ENCODE measurements at regions not wholly inside any gene's neighbourhood (a gene's known extent, or its start where the extent isn't known, plus 50 kb on each side); places are given as distances from the start of the nearest gene placed in this dataset.
"Not testable (repeated sequence)": the region's sequence is repeated elsewhere in the genome, so short reads cannot be mapped to it uniquely, and the experiment has no call there.

DNA sequence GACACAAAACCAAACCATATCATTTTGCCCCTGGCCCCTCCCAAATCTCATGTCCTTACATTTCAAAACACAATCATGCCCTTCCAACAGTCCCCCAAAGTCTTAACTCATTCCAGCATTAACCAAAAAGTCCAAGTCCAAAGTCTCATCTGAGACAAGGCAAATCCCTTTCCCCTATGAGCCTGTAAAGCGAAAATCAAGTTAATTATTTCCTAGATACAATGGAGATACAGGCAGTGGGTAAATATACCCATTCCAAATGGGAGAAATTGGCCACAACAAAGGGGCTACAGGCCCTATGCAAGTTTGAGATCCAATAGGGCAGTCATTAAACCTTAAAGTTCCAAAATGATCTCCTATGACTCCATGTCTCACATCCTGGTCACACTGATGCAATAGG lies 709.9 kb upstream of the LUZP2 start:
- H3K27ac Mint-ChIP-seq; H3K36me3 Mint-ChIP-seq; DNase-seq (ENCODE audit: low spot score in 2 of 2); ATAC-seq: not testable (repeated sequence)
- H3K9me3 Mint-ChIP-seq: peaks cover 17 to 20% of the 10 kb centered on the region in 2 donors

DNA sequence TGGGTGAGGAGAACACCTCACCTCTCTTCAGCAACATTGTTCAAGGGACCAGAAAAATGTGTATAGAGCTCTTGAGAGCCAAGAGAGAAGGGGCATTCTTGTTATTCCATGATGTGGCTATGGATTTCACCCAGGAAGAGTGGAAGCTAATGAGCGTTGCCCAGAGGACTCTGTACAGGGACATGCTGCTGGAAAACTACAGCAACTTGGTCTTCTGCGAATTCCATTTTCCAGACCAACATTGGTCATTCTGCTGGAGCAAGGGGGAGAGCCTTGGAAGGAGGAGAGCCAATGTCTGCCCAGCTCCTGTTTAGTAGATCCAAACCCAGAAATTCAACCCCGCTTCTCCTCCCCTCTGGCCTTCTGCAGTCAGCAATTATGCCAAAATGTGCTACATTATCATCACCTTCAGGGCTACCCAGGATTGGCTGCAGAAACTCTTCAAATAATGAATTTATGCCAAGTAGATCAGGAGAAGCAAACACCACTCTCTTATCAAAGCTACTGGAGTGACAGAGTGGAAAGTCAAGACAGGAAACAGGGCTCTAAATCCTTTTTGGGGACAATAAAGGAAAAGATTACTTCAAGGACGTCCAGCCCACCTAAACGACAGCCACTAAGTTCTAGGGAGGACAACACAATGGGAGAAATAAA lies 707.5 kb upstream of the LUZP2 start:
- ATAC-seq (no peak), DNase-seq (ENCODE audit: low spot score in 2 of 2) (no peak)
- no peaks in the 10 kb centered on the region for H3K36me3 Mint-ChIP-seq
- H3K27ac Mint-ChIP-seq: no peak overlapping the region
- peaks cover 17 to 24% of the 10 kb centered on the region in 2 donors for H3K9me3 Mint-ChIP-seq

DNA sequence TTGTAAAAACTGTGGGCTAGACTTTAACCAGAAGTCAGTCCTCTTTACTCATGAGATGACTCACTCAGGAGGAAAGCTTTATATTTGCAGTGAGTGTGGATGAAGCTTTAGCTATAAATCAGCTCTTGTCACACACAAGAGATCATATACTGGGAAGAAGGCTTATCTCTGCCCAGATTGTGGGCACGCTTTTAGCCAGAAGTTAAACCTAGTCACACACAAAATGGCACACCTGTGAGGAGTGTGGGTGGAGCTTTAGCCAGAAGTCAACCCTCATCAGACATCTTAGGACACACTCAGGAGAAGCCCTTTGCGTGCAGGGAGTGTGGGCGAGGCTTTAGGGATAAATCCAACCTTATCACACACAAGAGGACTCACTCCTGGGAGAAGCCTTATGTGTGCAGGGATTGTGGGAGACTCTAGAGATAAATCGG lies 706.9 kb upstream of the LUZP2 start:
- Mint-ChIP-seq H3K36me3 (no peaks in the 10 kb centered on the region), H3K9me3 (peaks cover 17 to 19% of the 10 kb centered on the region in 2 donors), H3K27ac (no peak overlapping the region)
- no peak for ATAC-seq
- no peak for DNase-seq (ENCODE audit: low spot score in 2 of 2)

DNA sequence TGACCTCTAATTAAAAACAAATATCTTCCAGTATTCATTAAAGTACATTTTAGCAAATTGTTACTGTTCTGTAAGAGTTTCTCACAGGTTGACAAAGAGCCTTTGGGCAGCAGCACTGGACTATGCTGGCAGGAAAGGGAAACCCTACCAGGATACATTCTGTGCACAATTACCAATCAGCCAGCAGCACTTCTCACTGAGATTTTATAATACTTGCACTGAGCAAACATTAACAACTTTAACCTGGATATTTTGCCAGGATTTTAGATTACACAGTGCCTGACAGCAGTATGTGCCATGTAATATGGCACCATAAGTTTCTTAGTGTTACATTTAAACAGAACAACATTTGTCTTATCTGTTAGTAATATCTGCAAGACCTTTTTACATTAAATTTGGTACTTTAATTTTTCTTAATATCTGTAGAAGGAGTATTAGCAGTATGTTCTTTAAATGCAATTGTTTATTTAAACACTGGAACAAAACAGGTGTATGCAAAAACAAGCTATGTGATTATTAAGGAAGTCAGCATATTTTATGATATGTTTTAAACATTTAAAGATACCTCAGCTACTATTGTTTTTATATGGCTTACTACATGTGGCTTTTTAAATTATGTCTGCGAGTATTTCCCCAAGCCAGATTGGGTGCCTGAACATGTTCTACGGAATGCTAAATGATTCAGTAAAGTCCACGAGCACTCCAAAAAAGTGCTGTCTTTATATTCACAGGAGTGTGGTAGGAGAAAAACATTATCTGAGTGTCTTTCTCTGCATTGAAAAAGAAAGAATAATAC lies 699.0 kb upstream of the LUZP2 start:
- ATAC-seq: no peak
- Mint-ChIP-seq H3K27ac (no peak overlapping the region), H3K36me3 (no peaks in the 10 kb centered on the region), H3K9me3 (peaks cover 5 to 8% of the 10 kb centered on the region in 2 donors)
- DNase-seq (ENCODE audit: low spot score in 2 of 2): no peak

DNA sequence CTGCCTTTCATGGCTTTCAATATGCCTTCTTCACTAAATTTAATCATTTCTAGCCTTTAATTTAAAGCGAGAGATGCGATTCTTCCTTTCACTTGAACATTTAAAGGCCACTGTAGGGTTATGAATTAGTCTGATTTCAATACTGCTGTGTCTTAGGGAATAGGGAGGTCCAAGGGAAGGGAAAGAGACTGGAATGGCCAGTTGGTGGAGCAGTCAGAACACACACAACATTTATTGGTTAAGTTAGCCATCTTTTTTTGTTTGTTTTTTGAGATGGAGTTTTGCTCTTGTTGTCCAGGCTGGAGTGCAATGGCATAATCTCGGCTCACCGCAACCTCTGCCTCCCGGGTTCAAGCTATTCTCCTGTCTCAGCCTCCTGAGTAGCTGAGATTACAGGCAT lies 662.5 kb upstream of the LUZP2 start:
- H3K9me3 Mint-ChIP-seq: peaks cover 11 to 20% of the 10 kb centered on the region in 2 donors
- not testable (repeated sequence) for H3K27ac Mint-ChIP-seq; ATAC-seq; DNase-seq (ENCODE audit: low spot score in 2 of 2); H3K36me3 Mint-ChIP-seq

DNA sequence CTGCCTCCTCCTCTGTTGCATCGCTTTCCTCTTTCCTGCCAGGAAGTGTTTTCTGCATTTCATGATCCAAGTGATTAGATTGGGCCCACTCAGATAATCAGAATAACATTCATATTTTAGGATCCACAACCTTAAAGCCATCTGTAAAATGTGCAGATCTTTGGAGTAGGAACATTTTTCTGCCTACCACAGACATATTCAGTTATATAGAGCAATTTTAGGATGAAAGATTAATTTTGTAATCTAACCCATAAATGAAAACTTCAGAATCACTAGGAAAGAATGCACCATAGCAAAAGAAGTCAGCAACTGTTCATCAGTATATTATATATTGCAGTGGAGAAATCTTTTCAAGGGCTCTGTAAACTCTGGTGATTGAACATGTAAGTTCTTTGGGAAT lies 659.9 kb upstream of the LUZP2 start:
- no peak overlapping the region for H3K27ac Mint-ChIP-seq
- no peak for ATAC-seq
- no peaks in the 10 kb centered on the region for H3K36me3 Mint-ChIP-seq
- DNase-seq (ENCODE audit: low spot score in 2 of 2): no peak
- H3K9me3 Mint-ChIP-seq: peaks cover 16 to 20% of the 10 kb centered on the region in 2 donors

DNA sequence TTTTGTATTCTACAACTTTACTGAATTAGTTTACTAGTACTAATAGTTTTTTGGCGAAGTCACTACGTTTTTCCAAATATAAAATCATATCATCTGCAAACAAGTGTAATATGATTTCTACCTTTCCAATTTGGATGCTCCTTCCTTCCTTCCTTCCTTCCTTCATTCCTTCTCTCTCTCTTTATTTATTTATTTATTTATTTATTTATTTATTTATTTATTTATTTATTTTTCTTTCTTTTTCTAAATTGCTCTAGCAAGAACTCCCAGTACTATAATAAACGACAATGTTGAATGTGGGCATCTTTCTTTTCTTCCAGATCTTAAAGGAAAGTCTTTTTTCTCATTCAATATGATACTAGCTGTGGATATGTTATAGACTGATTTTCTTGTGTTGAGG lies 656.0 kb upstream of the LUZP2 start:
- no peak for ATAC-seq
- H3K36me3 Mint-ChIP-seq: no peaks in the 10 kb centered on the region

DNA sequence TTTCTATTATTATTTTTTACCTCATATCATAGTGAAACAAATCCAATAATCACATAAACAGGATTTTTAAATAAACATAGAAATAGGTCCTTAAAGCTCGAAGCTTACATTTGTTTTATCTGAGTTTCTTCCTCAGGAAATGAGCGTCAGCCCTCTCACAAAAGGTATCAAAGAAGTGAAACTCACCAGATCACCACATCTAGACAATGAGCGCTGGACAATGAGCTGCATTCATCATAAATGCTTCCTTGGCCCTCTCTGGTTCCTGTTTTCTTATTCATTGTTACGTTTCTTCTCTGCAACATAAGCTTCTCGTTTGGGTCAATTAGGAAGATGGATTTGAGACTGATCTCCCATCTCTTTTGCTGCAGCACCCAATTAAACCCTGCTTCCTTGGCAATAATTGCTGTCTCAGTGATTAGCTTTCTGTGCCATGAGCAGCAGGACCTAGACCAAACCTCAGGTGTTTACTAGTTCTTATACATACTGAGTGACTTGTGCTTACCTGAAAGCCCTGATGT lies 649.9 kb upstream of the LUZP2 start:
- ATAC-seq: no peak
- H3K36me3 Mint-ChIP-seq: no peaks in the 10 kb centered on the region
- no peak for DNase-seq (ENCODE audit: low spot score in 2 of 2)
- no peak overlapping the region for H3K27ac Mint-ChIP-seq
- H3K9me3 Mint-ChIP-seq: peaks cover 28 to 30% of the 10 kb centered on the region in 2 donors

More for the DNA sequence above, 656.0 kb upstream of the LUZP2 start:
- DNase-seq (ENCODE audit: low spot score in 2 of 2): no peak
- Mint-ChIP-seq H3K27ac (no peak overlapping the region), H3K9me3 (peaks cover 22 to 34% of the 10 kb centered on the region in 2 donors)

DNA sequence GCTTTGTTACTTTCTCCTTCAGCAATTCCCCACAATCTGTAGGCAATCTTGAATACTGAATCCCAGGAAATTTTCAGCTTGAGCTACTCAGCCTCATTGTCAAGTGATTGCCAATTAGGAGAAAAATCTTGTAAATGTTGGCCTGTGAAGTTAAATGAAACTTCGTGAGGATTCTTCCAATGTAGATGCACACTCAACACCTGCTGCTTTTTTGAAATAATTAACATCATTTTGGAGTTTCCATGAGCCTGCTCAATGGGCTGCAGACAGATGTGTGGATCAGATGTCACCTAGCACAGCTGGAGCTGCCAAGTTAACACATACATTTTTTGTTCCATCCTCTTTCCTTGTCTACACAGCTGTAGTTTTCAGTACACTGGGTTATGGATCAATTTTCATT lies 645.6 kb upstream of the LUZP2 start:
- no peaks in the 10 kb centered on the region for H3K36me3 Mint-ChIP-seq
- H3K9me3 Mint-ChIP-seq: peaks cover 11 to 14% of the 10 kb centered on the region in 2 donors
- no peak for ATAC-seq
- H3K27ac Mint-ChIP-seq: no peak overlapping the region
- no peak for DNase-seq (ENCODE audit: low spot score in 2 of 2)

DNA sequence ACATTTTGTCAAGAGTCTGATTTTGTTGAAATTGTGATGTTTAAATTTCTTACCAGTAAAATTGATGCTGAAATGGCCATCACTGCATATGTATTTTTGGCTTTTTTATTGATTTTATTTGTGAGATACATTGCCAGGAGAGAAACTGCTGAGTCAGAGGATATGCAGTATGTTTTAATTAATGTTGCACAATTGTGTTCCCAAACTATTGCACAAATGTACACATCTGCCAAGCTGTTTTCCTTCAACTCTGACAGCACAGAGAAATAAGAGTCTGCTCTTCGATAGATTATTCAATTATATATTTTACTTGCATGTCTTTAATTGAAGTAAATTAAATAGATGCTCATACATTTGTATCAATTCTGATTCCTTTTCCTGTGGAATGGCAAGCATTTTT lies 640.2 kb upstream of the LUZP2 start:
- Mint-ChIP-seq H3K36me3 (no peaks in the 10 kb centered on the region), H3K27ac (no peak overlapping the region), H3K9me3 (peaks cover 0 to 4% of the 10 kb centered on the region in 2 donors)
- DNase-seq (ENCODE audit: low spot score in 2 of 2): no peak
- ATAC-seq: no peak

DNA sequence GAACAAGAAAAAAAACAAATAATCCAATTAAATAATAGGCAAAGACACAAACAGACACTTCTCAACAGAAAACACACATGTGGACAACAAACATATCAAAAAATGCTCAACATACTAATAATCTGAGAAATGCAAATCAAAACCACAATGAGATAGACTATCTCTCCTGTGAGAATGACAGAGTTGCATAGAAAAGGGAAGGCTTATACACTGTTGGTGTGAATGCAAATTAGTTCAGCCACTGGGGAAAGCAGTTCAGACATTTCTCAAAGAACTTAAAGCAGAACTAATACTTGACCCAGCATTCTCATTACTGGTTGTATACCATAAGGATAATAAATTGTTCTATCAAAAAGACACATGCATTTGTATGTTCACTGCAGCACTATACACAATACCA lies 637.8 kb upstream of the LUZP2 start:
- H3K9me3 Mint-ChIP-seq: peaks cover 4 to 5% of the 10 kb centered on the region in 2 donors
- H3K27ac Mint-ChIP-seq: no peak overlapping the region
- H3K36me3 Mint-ChIP-seq: no peaks in the 10 kb centered on the region
- no peak for ATAC-seq
- DNase-seq (ENCODE audit: low spot score in 2 of 2): no peak

DNA sequence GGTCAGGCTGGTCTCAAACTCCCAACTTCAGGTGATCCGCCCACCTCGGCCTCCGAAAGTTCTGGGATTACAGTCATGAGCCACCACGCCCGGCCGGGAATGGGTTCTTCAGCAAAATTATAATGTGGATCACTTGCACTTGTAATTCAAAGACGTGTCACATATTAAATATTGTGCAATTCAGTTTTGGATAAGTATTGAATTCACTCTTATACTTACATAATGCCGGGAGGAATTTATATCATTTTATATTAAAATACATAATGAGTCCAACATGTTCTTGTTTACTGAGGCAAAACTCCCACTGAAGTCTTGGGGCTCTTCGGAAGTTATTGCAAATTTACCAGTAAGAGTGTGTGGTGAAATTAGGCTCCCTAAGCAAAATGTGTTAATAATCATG lies 635.2 kb upstream of the LUZP2 start:
- H3K36me3 Mint-ChIP-seq: no peaks in the 10 kb centered on the region
- H3K27ac Mint-ChIP-seq: no peak overlapping the region
- no peak for ATAC-seq
- no peak for DNase-seq (ENCODE audit: low spot score in 2 of 2)
- H3K9me3 Mint-ChIP-seq: peaks cover under 1 to 5% of the 10 kb centered on the region in 2 donors

DNA sequence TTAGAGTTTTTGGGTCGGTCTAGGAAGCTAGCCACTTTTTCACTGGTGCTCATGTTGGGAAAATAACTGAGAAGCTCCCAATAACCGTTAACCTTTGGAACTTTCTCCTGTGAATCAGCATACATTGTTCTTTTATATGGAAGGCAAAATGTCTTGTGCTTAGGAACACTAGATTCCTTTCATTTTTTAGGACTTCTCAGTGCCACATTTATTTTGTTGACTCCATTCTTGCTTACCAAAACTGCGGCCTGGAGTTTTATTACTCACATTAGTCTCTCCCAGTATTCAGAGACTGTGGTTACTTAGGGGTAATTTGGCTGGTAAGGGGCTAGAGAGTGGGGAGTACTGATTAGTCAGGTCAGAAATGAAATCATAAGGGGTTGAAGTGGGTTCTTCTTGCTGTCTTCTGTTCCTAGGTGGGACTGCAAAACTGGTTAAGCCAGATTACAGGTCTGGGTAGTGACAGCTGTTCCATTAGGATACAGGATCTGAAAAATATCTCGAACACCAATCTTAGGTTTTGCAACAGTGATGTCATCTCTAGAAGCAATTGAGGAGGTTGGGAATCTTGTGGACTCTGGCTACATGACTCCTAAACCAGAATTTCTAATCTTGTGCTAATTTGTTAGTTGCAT lies 631.4 kb upstream of the LUZP2 start:
- ATAC-seq (no peak), DNase-seq (ENCODE audit: low spot score in 2 of 2) (no peak)
- Mint-ChIP-seq H3K27ac (no peak overlapping the region), H3K36me3 (no peaks in the 10 kb centered on the region), H3K9me3 (peaks cover 4 to 13% of the 10 kb centered on the region in 2 donors)

DNA sequence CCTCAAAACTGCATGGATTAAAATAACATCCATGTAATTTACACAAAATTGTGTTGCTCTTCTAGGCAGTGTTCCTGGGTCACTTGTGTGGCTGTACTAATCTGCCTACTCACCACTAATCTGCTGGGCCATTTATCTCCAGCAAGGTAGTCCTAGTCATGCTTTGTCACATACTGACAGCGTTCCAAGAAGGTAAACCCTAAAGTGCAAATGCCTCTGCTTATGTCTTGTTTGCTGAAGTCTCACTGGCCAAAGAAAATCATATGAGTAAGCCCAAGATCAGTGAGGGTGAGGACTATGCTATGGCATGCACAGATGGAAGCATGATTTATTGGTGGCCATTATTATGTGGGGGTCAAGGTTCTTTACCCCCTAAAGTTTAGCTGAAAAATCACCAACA lies 630.2 kb upstream of the LUZP2 start:
- DNase-seq (ENCODE audit: low spot score in 2 of 2) (no peak), ATAC-seq (no peak)
- Mint-ChIP-seq H3K27ac (no peak overlapping the region), H3K9me3 (peaks cover 10 to 21% of the 10 kb centered on the region in 2 donors), H3K36me3 (no peaks in the 10 kb centered on the region)

DNA sequence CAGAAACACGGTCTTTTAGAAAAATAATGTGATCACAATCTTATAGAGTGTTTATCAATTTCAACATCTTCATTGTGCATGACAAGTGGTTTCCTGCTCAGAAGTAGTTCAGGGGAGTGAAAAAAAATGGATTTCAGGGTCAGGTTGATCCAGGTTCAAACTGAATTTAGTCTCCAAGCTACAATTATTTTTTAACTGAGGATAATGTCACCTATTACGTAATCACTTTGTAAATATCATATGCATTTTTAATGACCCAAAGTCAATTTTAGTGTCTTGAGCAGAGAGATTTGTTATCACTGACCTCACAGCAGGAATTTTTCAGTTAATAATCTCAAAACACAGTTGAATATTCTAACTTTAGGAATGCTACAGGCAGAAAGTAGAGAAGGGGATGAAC lies 627.2 kb upstream of the LUZP2 start:
- no peak for ATAC-seq
- H3K36me3 Mint-ChIP-seq: no peaks in the 10 kb centered on the region

DNA sequence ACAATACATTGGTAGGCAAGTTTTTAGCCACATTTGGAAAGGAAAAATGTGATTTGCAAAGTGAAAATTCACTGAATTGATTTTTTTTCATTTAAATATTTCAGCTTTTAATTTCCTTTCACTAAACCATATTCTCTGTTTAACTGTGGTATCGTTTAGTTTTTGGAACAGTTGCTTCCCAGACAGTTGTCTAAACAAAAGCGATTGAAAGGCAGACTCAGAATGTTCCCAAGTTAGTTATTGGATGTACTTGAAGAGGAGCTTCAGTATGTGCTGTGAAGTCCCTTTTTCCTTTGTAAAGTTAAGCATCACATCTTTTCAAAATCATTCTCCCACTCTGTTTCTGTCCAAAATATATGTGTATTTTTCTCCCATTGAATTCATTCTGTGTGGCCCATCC lies 623.4 kb upstream of the LUZP2 start:
- Mint-ChIP-seq H3K9me3 (peaks cover 16 to 23% of the 10 kb centered on the region in 2 donors), H3K27ac (no peak overlapping the region), H3K36me3 (no peaks in the 10 kb centered on the region)
- no peak for ATAC-seq
- DNase-seq (ENCODE audit: low spot score in 2 of 2): no peak

More for the DNA sequence above, 627.2 kb upstream of the LUZP2 start:
- H3K27ac Mint-ChIP-seq: no peak overlapping the region
- DNase-seq (ENCODE audit: low spot score in 2 of 2): no peak
- H3K9me3 Mint-ChIP-seq: peaks cover 13 to 16% of the 10 kb centered on the region in 2 donors

DNA sequence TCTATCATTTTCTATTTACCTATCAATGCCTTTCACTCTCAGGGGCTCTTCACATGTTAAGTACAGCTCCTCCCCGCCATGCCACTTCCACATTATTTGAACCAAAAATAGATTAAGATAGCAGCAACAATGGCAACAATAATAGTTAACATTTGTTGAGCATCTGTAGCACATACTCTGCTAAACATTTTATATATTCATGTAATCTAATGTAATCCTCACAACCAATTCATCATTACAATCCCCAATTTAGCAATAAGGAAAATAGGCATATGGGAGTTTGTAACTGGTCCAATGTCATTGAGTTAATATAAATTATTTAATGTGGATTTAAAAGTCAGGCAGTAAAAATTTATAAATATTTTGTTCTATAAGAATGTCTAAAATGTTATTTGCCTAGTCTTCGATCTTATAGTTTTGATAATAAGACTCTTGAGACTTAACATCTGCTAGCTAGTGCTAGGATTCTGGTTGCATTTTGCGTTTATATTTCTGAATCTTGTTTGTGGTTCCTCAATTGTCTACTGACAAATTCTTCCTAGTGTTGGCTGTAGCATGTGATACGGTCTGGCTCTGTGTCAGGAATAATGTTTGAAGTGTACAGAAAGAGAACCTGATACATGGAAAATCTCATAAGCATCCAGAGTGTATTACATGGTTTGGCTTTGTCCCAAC lies 621.5 kb upstream of the LUZP2 start:
- Mint-ChIP-seq H3K9me3 (peaks cover 13 to 29% of the 10 kb centered on the region in 2 donors), H3K27ac (no peak overlapping the region), H3K36me3 (no peaks in the 10 kb centered on the region)
- no peak for ATAC-seq
- DNase-seq (ENCODE audit: low spot score in 2 of 2): no peak

All from activated naive CD4-positive, alpha-beta T cell treated with anti-CD3 and anti-CD28 coated beads, Interleukin-2, amount 50 U/mL, for 72 hours (primary cell).